ENCODE measurements at regions not wholly inside any gene's neighbourhood (a gene's known extent, or its start where the extent isn't known, plus 50 kb on each side); places are given as distances from the start of the nearest gene placed in this dataset.

DNA sequence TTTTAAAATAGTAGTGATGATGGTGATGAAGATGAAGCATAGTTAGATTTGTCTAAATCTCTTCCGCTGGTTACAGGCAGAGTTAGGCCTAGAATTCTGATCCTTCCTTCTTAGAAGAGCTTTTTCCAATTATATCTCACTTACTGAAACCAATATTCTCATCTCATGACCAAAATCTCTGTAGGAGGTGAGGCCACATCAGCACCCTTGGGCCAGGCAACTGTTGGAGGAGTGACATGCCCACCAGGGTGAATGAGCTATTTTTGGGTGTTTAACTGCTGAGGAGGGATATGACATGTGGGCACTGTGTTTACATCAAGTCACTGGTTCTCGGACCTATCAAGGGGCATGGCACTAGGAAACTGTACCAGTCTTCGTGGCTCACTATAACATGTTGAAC, 102.2 kb upstream of the SLC24A3 start:
- Histone ChIP-seq H3K4me3 (ENCODE audit: low read depth, low read length) (no peak overlapping the region), H3K27me3 (ENCODE audit: insufficient read depth, low read depth, severe bottlenecking) (peaks cover 53% of the 10 kb centered on the region), H3K9me3 (ENCODE audit: severe bottlenecking) (no peaks in the 10 kb centered on the region), H3K36me3 (no peaks in the 10 kb centered on the region), H3K27ac (no peak overlapping the region)
- DNase-seq = no peak
- TF ChIP-seq, protein P1, sequence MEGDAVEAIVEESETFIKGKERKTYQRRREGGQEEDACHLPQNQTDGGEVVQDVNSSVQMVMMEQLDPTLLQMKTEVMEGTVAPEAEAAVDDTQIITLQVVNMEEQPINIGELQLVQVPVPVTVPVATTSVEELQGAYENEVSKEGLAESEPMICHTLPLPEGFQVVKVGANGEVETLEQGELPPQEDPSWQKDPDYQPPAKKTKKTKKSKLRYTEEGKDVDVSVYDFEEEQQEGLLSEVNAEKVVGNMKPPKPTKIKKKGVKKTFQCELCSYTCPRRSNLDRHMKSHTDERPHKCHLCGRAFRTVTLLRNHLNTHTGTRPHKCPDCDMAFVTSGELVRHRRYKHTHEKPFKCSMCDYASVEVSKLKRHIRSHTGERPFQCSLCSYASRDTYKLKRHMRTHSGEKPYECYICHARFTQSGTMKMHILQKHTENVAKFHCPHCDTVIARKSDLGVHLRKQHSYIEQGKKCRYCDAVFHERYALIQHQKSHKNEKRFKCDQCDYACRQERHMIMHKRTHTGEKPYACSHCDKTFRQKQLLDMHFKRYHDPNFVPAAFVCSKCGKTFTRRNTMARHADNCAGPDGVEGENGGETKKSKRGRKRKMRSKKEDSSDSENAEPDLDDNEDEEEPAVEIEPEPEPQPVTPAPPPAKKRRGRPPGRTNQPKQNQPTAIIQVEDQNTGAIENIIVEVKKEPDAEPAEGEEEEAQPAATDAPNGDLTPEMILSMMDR (IDR thresholded peaks at IDR 0.05; ENCODE audit: low read depth, low read length) = no peak

DNA sequence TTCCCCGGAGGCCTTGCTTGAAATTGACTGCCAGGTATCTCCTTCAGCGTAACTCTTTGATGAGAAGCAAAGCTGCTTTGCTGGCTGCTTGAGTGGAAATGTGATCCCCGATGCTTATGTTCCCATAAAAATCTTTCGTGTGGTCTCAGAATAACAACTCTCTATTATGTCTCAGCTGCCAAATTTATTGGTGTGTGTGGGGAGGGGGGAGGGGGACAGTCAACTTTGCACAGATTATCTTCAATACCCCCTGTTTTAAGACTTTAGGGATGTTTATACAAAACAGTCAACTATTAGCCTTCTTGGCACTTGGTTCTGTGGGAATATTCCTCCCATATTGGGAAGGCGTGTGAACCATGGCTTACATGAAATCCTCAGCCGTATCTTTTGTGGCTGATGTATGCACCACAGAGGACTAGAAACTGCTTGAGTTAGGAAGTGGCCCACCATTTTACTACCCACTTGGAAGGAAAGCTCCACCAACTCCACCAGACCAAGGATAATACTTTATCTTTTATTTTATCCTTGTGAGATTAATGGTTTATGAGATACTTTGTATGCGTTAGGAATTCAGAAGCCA, 101.5 kb upstream of the SLC24A3 start:
- TF ChIP-seq, protein P1 (IDR thresholded peaks at IDR 0.05; ENCODE audit: low read depth, low read length) = no peak
- Histone ChIP-seq H3K27me3 (ENCODE audit: insufficient read depth, low read depth, severe bottlenecking) (peaks cover 54% of the 10 kb centered on the region), H3K4me3 (ENCODE audit: low read depth, low read length) (no peak overlapping the region), H3K27ac (no peak overlapping the region), H3K9me3 (ENCODE audit: severe bottlenecking) (no peaks in the 10 kb centered on the region), H3K36me3 (no peaks in the 10 kb centered on the region)
- no peak for DNase-seq

DNA sequence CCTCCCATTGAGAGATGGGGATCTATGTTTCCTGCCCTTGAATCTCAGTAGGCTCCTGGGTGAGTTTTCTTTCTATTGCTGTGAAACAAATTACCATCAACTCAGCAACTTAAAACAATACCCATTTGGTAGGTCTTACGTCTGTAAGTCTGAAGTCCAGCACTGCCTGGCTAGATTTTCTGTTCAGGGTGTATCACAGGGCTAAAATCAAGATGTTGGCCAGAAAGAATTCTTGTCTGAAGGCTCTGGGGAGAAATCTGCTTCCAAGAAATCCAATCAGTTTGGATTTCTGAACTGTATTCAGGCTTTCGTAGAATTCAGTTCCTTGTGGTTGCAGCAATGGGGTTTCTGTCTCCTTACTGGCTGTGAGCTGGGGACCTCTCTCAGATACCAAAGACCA, 99.6 kb upstream of the SLC24A3 start:
- no peak overlapping the region for H3K27ac ChIP-seq
- no peak overlapping the region for H3K4me3 ChIP-seq (ENCODE audit: low read depth, low read length)
- no peaks in the 10 kb centered on the region for H3K36me3 ChIP-seq
- H3K27me3 ChIP-seq (ENCODE audit: insufficient read depth, low read depth, severe bottlenecking) = peaks cover 54% of the 10 kb centered on the region
- TF ChIP-seq, protein P1 (IDR thresholded peaks at IDR 0.05; ENCODE audit: low read depth, low read length) = no peak
- H3K9me3 ChIP-seq (ENCODE audit: severe bottlenecking) = no peaks in the 10 kb centered on the region
- no peak for DNase-seq

GRCh38 chr20:19113343-19113930, 99.0 kb upstream of the SLC24A3 start:
- Histone ChIP-seq H3K9me3 (ENCODE audit: severe bottlenecking) (no peaks in the 10 kb centered on the region), H3K27me3 (ENCODE audit: insufficient read depth, low read depth, severe bottlenecking) (peaks cover 48% of the 10 kb centered on the region), H3K36me3 (no peaks in the 10 kb centered on the region), H3K4me3 (ENCODE audit: low read depth, low read length) (no peak overlapping the region), H3K27ac (no peak overlapping the region)
- DNase-seq = no peak
- TF ChIP-seq, protein P1 (IDR thresholded peaks at IDR 0.05; ENCODE audit: low read depth, low read length) = no peak

- H3K4me3 ChIP-seq (ENCODE audit: low read depth, low read length) = no peak overlapping the region
- H3K36me3 ChIP-seq = no peaks in the 10 kb centered on the region
- TF ChIP-seq, protein P1 (IDR thresholded peaks at IDR 0.05; ENCODE audit: low read depth, low read length) = no peak
- H3K27ac ChIP-seq = no peak overlapping the region
- DNase-seq = no peak
- no peaks in the 10 kb centered on the region for H3K9me3 ChIP-seq (ENCODE audit: severe bottlenecking)
- peaks cover 42% of the 10 kb centered on the region for H3K27me3 ChIP-seq (ENCODE audit: insufficient read depth, low read depth, severe bottlenecking)
These were observed 98.0 kb upstream of the SLC24A3 start for GRCh38 chr20:19114410-19114809.

- TF ChIP-seq, protein P1 (IDR thresholded peaks at IDR 0.05; ENCODE audit: low read depth, low read length) = no peak
- no peak overlapping the region for H3K4me3 ChIP-seq (ENCODE audit: low read depth, low read length)
- no peaks in the 10 kb centered on the region for H3K36me3 ChIP-seq
- H3K9me3 ChIP-seq (ENCODE audit: severe bottlenecking) = no peaks in the 10 kb centered on the region
- H3K27ac ChIP-seq = no peak overlapping the region
- H3K27me3 ChIP-seq (ENCODE audit: insufficient read depth, low read depth, severe bottlenecking) = peaks cover 43% of the 10 kb centered on the region
- no peak for DNase-seq
These were observed 96.9 kb upstream of the SLC24A3 start for GRCh38 chr20:19115581-19115980.
